Kidney epithelial cell (primary cell): ENCODE measurements at regions not wholly inside any gene's neighbourhood (a gene's known extent, or its start where the extent isn't known, plus 50 kb on each side); places are given as distances from the start of the nearest gene placed in this dataset.

Source experiments
- DNase-seq: peaks from one replicate; pipeline ENCODE4 v3.0.0-alpha.2; 2010; ENCODE audit warnings: low read depth
- H3K27me3 ChIP-seq: 2 replicates; pipeline ENCODE4 v1.6.0; 2011; ENCODE audit warnings: low read length; ENCODE audit not compliant: control insufficient read depth, insufficient read depth
- H3K36me3 ChIP-seq: 2 replicates; pipeline ENCODE4 v1.5.1; 2011; ENCODE audit warnings: low read length; ENCODE audit not compliant: control insufficient read depth, insufficient read depth
- H3K4me3 ChIP-seq: 2 replicates; pipeline ENCODE4 v1.5.1; 2011; ENCODE audit warnings: low read depth, mild to moderate bottlenecking, control low read depth, low read length
- CTCF ChIP-seq: IDR thresholded peaks from 2 replicates; pipeline ENCODE4 v1.5.1; 2011; ENCODE audit warnings: mild to moderate bottlenecking, moderate library complexity, low read length, control low read depth, inconsistent platforms; ENCODE audit not compliant: insufficient read depth, poor library complexity, severe bottlenecking

GRCh38 chr20:58056021-58056591 is 172.3 kb downstream of the ANKRD60 start:
- Histone ChIP-seq H3K36me3 (no peaks in the 10 kb centered on the region), H3K4me3 (no peak overlapping the region), H3K27me3 (peaks cover 2% of the 10 kb centered on the region)
- TF ChIP-seq CTCF, result no peak
- no peak for DNase-seq

- H3K36me3 ChIP-seq, result no peaks in the 10 kb centered on the region
- TF ChIP-seq CTCF, result no peak
- DNase-seq, result no peak
- no peak overlapping the region for H3K4me3 ChIP-seq
- peaks cover 2% of the 10 kb centered on the region for H3K27me3 ChIP-seq
These were observed 173.6 kb downstream of the ANKRD60 start for GRCh38 chr20:58054780-58055373.

- no peak for DNase-seq
- no peaks in the 10 kb centered on the region for H3K36me3 ChIP-seq
- peaks cover 2% of the 10 kb centered on the region for H3K27me3 ChIP-seq
- H3K4me3 ChIP-seq, result no peak overlapping the region
- no peak for TF ChIP-seq CTCF
These were observed 174.2 kb downstream of the ANKRD60 start for GRCh38 chr20:58054082-58054779.

GRCh38 chr20:58053391-58054055 is 174.9 kb downstream of the ANKRD60 start:
- no peak for DNase-seq
- Histone ChIP-seq H3K36me3 (no peaks in the 10 kb centered on the region), H3K27me3 (peaks cover 2% of the 10 kb centered on the region), H3K4me3 (no peak overlapping the region)
- TF ChIP-seq CTCF, result no peak

GRCh38 chr20:58051367-58051766 is 177.1 kb downstream of the ANKRD60 start:
- H3K27me3 ChIP-seq, result peaks cover 2% of the 10 kb centered on the region
- TF ChIP-seq CTCF, result no peak
- DNase-seq, result no peak
- H3K4me3 ChIP-seq, result no peak overlapping the region
- H3K36me3 ChIP-seq, result no peaks in the 10 kb centered on the region
